HG03558 (cell line): ENCODE measurements at regions not wholly inside any gene's neighbourhood (a gene's known extent, or its start where the extent isn't known, plus 50 kb on each side); places are given as distances from the start of the nearest gene placed in this dataset.

Experiments
- ATAC-seq: cut with Tn5 transposase; IDR thresholded peaks from one replicate; pipeline ENCODE4 v1.9.1; 2021; ENCODE audit warnings: moderate number of reproducible peaks; ENCODE audit not compliant: unreplicated experiment; ENCODE audit errors: extremely low read depth

GRCh38 chr1:59043796-59044195 is 253.1 kb upstream of the FGGY start:
- no peak for ATAC-seq

GRCh38 chr1:59044535-59045121 is 252.3 kb upstream of the FGGY start:
- no peak for ATAC-seq

GRCh38 chr1:59045137-59045536 is 251.8 kb upstream of the FGGY start:
- ATAC-seq = no peak

GRCh38 chr1:59045636-59046035 is 251.3 kb upstream of the FGGY start:
- no peak for ATAC-seq

GRCh38 chr1:59046134-59046533 is 250.8 kb upstream of the FGGY start:
- no peak for ATAC-seq

GRCh38 chr1:59046730-59047157 is 250.2 kb upstream of the FGGY start:
- ATAC-seq = peak; percentile 83

- no peak for ATAC-seq
Observed at GRCh38 chr1:59051007-59051406, 245.9 kb upstream of the FGGY start.

GRCh38 chr1:59052166-59052590 is 244.7 kb upstream of the FGGY start:
- ATAC-seq = no peak

- ATAC-seq = no peak
Observed at GRCh38 chr1:59054172-59054571, 242.7 kb upstream of the FGGY start.

GRCh38 chr1:59055908-59056719 is 240.8 kb upstream of the FGGY start:
- ATAC-seq = no peak

GRCh38 chr1:59057211-59057694 is 239.6 kb upstream of the FGGY start:
- no peak for ATAC-seq

GRCh38 chr1:59057796-59058195 is 239.1 kb upstream of the FGGY start:
- ATAC-seq = no peak

GRCh38 chr1:59058665-59059439 is 238.0 kb upstream of the FGGY start:
- ATAC-seq = no peak

GRCh38 chr1:59061876-59062275 is 235.0 kb upstream of the FGGY start:
- ATAC-seq = no peak

GRCh38 chr1:59062743-59063142 is 234.2 kb upstream of the FGGY start:
- ATAC-seq = no peak

- no peak for ATAC-seq
Observed at GRCh38 chr1:59063501-59063900, 233.4 kb upstream of the FGGY start.

- ATAC-seq = no peak
Observed at GRCh38 chr1:59064592-59064991, 232.3 kb upstream of the FGGY start.

GRCh38 chr1:59066236-59066635 is 230.7 kb upstream of the FGGY start:
- ATAC-seq = no peak

- no peak for ATAC-seq
Observed at GRCh38 chr1:59070610-59071009, 226.3 kb upstream of the FGGY start.

- no peak for ATAC-seq
Observed at GRCh38 chr1:59071289-59071688, 225.6 kb upstream of the FGGY start.
